Stimulated activated CD4-positive, alpha-beta T cell treated with anti-CD3 and anti-CD28 coated beads, Interleukin-1b, Interleukin-23, amount 100 ng/mL, for 4 hours (primary cell): ENCODE measurements at regions not wholly inside any gene's neighbourhood (a gene's known extent, or its start where the extent isn't known, plus 50 kb on each side); places are given as distances from the start of the nearest gene placed in this dataset.
"Not testable (repeated sequence)": the region's sequence is repeated elsewhere in the genome, so short reads cannot be mapped to it uniquely, and the experiment has no call there.

ENCODE experiments used
- DNase-seq, 2 donors: peaks; one replicate each; pipeline ENCODE4 v3.0.0-alpha.2; 2020; ENCODE audit warnings: low read depth in 2 of 2

DNA sequence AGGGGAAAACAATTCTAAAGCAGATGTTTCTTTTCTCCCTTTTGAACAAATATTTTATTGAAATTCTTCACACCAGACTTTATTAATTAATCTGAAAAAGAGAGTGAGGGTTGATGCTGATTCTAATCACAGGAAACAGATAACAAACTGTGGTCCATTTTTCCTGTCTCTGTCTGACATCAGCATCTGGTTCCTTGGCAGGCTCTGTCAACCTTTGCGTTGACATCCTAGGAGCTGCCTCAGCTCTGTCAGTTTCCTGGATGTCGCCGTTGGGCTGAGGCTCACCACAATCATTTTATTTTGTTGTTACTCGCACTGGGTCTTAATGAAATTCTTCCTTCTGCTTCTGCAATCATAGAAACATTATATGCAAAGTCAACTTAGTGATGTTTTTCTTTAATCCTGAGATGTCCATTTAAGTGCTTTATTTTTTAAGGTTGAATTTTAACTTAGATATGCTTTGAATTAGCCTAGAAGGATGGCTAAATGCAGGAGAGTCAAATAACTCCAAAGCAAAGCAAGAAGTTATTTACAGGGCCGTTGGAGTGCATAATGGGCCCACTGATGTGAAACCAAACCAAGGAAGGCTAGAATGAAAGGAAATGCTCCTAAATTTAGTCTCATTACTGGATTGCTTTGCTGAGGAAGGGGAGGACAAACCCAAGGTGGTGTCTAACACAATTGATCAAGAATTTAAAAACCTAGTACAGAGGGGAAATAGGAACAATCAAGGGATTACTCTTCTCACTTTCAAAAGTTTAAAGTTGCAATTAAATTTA, 542.4 kb downstream of the FLRT2 start:
- DNase-seq: no peak

DNA sequence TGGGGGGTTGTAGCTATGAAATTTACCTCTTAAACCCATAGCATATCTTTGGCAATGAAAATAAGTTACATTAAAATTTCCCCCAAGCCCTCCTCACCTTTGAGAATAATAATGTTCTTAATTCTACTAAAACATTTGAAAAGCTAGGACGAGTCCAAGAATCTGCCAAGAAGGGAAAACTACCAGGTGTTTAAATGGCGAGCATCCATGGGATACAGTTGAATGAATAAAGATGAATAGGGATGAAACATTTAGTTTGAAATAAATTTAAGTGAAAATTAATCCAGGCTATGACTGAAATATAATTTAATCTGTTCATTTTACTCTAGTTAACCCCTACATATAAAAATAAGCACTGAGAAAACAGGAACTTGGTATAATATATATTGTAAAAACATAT, 536.7 kb downstream of the FLRT2 start:
- no peak for DNase-seq

DNA sequence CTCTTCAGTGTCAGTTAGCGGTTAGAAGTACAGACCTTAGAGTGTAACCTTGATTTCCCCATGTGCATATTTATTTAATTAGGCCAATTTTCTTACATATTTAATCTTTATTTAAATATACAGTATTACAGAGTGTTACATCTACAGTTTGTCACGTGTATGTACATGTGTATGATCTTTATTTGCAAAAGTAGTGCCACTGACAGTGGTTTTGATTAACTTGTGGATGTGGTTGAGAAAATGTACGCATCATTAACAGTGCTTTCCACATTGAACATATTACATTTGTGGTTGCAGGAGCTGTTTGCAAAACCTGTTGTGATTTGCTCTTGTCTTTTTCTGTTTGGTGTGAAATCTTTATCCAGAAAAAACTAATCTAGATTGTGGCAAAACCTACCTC, 535.5 kb downstream of the FLRT2 start:
- DNase-seq: no peak

DNA sequence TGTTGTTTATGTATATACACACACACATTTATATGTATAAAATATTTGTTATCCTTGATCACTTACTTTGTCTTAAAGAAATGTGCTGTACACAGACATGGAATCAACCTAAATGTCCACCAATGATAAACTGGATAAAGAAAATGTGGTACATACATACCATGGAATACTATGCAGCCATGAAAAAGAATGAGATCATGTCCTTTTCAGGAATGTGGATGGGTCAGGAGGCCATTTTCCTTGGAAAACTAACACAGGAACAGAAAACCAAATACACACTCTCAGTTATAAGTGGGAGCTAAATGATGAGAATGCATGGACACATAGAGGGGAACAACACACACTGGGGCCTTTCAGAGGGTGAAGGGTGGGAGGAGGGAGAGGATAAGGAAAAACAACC, 534.7 kb downstream of the FLRT2 start:
- not testable (repeated sequence) for DNase-seq

DNA sequence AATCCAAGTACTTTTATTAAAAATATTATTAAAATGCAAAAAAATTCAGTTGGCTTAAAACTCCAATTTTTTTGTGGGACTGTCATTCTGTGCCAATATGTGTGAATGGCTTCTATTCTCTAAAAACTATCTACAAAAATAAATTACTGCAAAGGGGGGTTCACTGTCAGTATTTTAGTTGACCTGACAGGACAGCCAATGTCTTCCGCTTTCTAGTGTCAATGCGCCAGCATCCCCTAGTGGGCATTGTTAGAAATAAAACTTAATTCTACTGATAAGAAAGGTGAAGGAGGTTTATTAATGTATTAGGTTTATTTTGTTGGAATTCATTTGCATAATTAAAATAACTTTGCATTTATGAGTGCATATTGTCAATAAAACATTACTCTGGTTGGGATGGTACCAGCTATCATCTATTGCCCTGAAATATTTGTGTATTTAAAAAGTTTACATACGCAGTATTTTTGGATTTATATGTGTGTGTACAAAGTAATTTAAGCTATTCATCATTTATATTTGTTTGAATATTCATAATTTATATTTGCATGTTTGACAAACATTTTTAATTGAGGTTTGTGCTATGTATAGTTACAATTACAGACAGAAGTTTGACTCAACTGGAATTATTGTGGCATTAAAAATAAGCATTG, 527.2 kb downstream of the FLRT2 start:
- DNase-seq: no peak

DNA sequence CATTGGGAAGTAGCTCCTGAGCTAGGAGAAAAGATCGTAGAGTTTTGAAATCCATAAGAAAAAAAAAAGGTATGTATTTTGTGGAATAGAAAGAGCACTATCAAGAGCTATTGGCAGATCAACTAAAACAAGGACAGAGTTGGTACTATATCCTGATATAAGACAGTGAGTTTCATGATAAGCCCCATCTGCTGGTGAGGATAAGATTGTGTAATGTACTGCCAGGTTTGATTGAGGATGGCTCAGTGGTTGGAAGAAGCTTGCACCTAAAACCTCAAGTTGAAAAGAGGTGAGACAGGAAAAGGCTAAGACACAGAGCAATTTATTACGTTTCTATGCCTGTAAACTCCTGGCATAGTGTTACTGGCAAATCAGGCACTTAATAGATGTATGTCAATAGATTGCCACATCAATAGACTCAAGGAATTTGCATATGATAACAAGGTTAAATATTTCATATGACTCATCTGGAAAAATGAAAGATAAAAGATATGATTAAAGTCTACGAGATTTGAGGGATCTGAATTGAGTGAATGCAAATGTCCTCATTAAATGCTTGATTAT, 525.6 kb downstream of the FLRT2 start:
- no peak for DNase-seq

DNA sequence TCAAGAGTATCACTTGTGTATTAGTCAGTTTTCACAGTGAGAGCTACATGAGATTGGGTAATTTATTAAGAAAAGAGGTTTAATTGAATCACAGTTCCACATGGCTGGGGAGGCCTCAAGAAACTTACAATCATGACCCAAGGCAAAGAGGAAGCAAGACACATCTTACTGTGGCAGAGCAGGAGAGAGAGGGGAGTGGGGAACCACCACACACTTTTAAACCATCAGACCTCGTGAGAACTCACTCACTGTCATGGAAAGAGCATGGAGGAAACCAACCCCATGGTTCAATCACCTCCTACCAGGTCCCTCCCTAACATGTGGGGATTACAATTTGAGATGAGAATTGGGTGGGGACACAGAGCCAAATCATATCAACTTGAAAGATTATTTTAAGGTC, 522.9 kb downstream of the FLRT2 start:
- DNase-seq: no peak

DNA sequence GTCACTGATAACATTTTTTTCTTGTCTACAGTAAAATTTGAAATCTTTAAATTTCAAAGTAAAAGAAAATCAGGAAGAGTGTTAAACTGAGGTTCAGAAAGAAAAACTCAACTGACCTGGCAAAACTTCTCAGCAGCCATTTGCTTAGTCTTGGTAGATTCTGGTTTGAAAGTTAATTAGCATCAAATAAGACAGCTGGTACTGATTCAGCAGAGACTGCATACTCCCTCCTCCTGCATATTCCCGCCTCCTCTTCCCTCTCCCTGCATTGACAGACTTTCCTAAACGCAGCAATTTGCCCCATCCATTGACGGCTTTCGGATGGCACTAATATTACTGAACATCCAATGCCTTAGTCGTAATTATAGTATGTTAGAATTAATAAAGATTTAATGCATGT, 520.8 kb downstream of the FLRT2 start:
- DNase-seq: no peak

DNA sequence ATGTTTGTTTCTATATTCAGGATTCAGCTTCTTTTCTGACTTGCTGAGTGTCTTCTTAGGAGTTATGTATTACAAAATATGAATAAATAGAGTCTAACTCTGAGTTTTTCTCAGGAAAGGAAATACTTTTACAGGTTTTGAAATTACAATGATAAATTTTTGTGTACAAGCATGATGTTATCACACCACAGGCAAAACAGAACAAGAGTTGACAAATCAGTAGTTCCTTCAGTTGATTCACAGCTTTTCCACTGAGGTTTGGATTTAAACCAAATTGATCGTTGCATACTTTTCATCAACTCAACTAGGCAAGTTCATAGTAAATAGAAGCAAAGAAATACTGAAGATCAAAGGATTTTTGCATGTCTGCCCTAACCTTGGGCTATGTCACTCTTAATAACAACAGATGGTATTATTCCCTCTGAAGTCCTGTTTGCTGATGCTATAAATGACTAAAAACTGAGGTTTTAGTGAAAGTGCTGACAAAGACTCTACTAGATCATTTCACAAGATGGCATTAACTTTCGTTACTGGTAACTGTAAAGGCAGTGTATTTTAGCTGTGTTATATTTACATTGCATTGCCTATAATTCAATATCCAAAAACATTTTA, 520.2 kb downstream of the FLRT2 start:
- no peak for DNase-seq

DNA sequence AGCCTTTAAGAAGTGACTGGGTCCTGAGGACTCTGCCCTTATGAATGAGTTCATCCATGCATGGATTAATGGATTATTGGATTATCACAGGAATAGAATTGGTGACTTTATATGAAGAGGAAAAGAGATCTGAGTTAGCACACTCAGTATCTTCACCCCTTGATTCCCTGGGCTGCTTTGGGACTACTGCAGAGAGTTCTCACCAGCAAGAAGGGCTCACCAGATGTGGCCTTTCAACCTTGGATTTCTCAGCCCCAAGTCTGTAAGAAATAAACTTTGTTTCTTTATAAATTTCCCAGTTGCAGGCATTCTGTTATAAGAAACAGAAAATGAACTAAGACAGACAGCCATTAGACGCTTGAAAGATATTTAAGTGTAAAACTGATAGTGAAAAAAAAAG, 509.2 kb downstream of the FLRT2 start:
- no peak for DNase-seq

DNA sequence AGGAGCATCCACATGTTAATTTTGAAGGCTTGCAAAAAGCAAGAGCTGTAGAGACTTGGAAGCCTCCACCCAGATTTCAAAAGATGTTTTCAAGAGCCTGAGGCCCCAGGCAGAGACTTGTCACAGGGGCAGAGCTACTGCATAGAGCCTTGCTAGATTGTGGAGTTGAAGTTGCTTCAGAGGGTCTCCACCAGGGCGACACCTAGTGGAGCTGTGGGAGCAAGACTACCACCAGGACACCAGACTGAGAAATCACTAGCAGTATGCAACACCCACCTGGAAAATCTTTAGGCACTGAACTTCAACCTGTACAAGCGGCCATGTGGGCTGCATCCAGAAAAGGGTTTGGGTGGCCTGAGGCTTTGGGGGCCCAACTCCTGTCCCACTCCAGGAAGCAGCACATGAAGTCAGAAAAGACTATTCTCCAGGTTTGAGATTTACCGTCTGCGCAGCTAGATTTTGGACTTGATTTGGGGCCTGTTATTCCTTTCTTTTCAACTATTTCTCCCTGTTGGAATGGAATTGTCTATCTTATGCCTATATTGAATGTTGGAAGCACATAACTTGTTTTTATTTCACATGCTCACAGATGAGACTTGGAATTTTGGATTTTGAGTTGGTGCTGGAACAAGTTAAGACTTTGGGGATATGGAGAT, 508.6 kb downstream of the FLRT2 start:
- peak; percentile 3 to 14 for DNase-seq

DNA sequence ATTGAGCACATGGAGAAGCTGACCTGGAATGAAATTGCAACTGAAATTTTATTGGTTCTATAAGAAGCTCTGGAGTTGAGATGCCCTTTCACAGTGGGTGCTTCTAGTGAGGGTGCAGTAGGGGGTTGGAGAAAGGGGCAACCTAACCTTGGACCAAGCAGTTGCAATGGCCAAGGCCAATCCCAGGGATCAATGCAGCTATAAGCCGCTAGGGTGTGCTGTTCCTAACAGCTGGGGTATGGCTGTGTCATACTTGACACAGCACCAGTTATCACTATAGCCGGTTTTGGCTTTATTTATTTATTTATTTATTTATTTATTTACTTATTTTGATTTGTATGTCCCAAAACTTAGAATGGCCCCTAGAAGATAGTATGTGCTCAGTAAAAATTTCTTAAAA, 505.9 kb downstream of the FLRT2 start:
- no peak for DNase-seq

DNA sequence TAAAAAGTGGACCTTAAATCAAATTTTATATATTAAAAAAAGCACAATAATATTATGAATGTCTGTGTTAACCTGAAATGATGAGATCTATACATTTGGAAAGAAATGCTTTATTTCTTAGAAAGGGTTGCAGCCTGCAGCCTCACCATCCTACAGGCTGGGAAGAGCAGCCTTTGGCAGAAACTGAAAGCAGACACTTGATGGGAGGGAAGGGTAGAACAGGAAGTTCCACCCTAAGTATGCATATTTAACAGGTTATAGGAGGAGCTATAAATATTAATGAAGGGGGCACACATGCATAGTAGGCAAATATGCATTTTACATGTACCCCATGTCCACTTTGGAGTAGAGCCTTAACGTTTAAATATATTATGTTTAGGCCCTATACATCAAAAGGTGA, 498.0 kb downstream of the FLRT2 start:
- no peak for DNase-seq

DNA sequence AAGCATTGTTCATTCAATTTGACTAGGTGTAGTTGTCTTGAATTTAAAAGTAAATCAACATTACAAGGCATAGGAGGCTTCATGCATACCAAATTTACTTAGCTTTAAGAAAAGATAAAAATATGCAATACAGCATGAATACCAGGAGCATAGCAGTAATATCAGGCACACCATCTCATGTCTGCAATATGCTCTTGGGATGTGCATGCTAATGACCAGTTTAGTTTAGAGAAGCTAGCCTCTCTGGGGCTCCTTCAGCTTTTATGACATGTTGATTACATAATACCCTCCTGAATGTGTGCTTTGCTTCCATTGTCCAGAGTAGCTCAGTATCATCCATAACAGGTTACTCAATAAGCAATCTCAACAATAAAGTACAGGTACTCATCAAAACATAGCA, 497.2 kb downstream of the FLRT2 start:
- DNase-seq: no peak

DNA sequence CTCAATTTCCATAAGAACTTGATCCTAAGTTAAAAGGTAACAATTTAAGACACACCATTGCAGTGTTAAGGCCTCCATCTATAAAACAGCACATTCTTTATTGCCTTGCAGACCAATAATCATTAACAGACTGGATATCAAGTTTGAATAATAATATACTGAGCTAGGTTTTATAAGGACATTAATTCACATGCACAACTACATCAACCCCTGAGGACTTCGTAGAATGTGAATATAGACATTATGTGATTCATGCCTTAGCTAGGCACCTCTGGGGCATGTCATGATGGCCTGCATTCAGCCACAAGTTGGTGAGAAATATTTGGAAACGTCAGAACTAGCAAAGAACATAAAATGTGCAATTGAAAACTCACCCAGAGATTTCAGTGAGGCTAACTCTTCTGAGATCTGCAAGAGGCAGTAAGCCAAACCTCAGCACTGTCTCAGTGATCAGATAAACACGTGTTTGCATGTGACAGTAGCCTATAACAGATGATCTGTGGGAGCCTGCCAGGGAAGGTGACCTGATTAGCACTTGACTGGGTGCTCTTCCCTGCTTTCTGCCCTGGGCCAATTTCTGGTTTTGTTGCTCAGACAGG, 492.2 kb downstream of the FLRT2 start:
- no peak for DNase-seq

DNA sequence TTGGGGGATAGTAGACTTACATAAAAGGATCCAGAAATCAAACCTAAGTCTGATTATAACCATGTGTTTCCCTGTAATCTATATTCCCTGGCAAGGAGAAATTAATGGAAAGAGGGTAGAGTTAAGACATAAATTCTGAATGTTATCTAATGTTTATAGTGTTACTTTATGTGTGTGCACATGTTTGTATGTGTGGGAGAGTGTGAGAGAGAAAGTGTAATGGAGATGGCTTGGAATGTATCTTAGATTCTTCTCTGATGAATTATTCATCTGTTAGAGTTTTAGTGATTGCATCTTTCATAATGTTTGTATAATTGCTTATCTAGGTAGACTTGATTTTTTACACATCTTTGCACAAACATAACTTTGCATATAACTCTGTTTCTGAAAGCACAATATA, 490.9 kb downstream of the FLRT2 start:
- no peak for DNase-seq

DNA sequence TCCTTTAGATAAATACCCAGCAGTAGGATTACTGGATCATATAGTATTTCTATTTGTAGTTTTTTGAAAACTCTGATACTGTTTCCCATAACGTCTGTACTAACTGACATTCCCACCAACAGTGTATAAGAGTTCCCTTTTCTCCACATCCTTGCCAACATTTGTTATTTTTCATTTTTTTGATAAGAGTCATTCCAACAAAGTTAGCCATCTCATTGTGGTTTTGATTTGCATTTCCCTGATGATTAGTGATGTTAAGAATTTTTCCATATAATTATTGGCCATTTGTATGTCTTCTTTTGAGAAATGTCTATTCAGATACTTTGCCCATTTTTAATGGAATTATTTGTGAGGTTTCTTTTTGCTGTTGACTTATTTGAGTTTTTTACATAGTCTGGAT, 486.0 kb downstream of the FLRT2 start:
- no peak for DNase-seq

DNA sequence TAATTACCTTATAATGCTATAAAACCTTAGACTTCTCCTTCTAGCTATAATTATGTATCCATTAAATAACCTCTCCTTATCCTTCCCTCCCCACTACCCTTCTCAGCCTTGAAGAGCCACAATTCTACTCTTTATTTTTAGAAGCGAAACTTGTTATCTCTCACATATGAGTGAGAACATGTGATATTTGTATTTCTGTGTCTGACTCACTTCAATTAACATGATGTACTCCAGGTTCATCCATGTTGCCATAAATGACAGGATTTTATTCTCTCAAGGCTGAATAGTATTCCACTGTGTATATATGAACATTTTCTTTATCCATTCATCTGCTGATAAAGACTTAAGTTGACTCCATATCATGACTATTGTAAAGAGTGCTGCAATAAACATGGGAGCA, 485.6 kb downstream of the FLRT2 start:
- no peak for DNase-seq

DNA sequence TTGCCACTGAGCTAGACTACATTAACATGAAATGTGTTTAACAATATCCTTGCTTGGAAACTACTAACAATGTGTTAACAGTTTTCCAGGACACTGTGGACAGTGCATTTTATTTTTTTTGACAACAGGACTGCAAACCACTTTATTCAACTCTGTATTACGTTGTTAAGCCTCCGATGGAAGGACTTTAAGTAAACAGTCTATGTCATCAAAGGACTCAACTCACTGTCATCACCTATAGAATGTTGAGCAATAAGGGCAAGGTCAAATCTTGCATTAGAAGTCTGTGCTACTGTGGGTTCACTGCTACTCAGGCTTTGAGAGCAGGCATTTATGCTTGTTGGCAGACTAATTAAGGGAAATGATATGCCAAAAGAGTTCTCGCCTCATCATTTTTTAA, 483.7 kb downstream of the FLRT2 start:
- DNase-seq: no peak

DNA sequence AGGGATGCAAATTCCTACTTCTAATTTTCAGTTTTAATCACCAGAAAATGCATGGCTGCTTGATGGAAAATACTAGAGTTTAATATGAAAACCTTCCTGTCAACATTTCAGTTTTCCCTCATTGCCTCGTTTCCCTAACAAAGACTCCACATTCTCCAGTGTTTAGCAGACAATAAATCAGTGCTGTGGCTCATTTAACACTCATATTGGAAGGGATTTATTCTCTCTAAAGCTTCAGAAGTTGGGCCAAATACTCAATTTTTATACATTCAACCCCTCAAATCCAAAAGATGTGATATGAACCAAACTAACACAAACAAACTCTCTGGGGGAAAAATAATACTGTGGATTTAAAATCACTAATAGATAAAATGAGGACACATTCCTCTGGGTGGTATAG, 482.5 kb downstream of the FLRT2 start:
- no peak for DNase-seq

DNA sequence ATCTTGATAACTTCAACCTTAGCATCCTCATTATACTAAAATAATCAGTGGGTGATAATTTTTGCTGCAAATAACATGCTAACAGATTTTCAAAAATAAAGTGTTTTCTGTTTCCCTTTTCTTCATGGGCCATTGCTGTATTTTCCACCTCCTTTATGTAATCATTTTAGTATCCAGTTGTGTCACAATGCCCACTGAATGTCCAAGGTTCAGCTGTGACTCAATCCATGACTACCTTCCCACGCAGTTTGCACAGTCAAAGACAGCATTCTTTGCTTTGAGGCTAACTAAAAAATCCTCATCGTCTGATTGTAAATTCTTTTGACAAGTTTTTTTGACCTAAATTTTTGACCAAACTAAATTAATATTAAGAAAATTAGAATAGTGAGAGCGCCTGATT, 474.1 kb downstream of the FLRT2 start:
- no peak for DNase-seq

DNA sequence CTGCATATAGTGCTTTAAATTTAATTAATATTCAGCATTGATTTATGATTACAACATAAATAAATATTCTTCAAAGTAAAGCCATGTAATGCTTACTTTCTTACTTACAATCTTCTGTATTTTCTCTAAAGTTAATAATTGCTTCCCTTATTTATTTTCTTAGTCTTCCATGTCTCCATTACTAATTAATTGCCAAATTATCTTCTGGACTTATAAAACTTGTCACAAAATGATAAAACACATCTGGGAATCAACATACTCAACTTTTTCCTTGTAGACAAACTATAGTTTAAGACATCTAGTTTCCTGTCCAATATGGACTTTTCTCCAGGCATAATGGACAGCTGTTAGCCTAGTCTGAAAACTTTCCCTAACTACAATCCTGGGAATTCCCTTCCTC, 466.6 kb downstream of the FLRT2 start:
- no peak for DNase-seq
